Keratinocyte (primary cell): ENCODE measurements at regions not wholly inside any gene's neighbourhood (a gene's known extent, or its start where the extent isn't known, plus 50 kb on each side); places are given as distances from the start of the nearest gene placed in this dataset.

ENCODE experiments used
- DNase-seq: peaks from one replicate; pipeline ENCODE4 v3.0.0-alpha.2; 2011; ENCODE audit warnings: low read depth, missing footprints, low spot score
- FAIRE-seq: peaks from 2 replicates; lab custom pipeline; 2011; peaks lifted over from hg19 to GRCh38; lab: Jason Lieb, UNC
- H2AFZ ChIP-seq: 2 replicates; pipeline ENCODE4 v1.6.0; 2012; ENCODE audit warnings: low read length, control low read depth, inconsistent platforms; ENCODE audit not compliant: control insufficient read depth
- H3K27ac ChIP-seq: 2 replicates; pipeline ENCODE4 v1.5.1; 2011; ENCODE audit warnings: low read length; ENCODE audit not compliant: control insufficient read depth, insufficient read depth
- H3K27me3 ChIP-seq: 3 replicates; pipeline ENCODE4 v1.6.0; 2011; ENCODE audit warnings: low read length; ENCODE audit not compliant: control insufficient read depth, insufficient read depth; ENCODE audit errors: extremely low read depth
- H3K36me3 ChIP-seq, 2 experiments: 2 replicates in 1 of 2; 3 replicates in 1 of 2; pipeline ENCODE4 v1.5.1; 2011; ENCODE audit warnings: low read length in 2 of 2, mild to moderate bottlenecking in 1 of 2; ENCODE audit not compliant: control insufficient read depth in 2 of 2, insufficient read depth in 2 of 2; ENCODE audit errors: extremely low read depth in 1 of 2
- H3K4me1 ChIP-seq: 3 replicates; pipeline ENCODE4 v1.5.1; 2011; ENCODE audit warnings: low read length; ENCODE audit not compliant: control insufficient read depth, insufficient read depth; ENCODE audit errors: extremely low read depth
- H3K4me2 ChIP-seq: 3 replicates; pipeline ENCODE4 v1.6.0; 2011; ENCODE audit warnings: low read depth, low read length; ENCODE audit not compliant: control insufficient read depth, insufficient read depth; ENCODE audit errors: extremely low read depth
- H3K4me3 ChIP-seq, 3 experiments: fragments of 200-600 bp in 1 of 3; sonication (generic) in 1 of 3; 2 replicates in 2 of 3; 3 replicates in 1 of 3; pipeline ENCODE4 v1.5.1; 2011 to 2016; ENCODE audit warnings: low read length in 3 of 3, mild to moderate bottlenecking in 3 of 3, control low read depth in 2 of 3, inconsistent platforms in 1 of 3, low read depth in 1 of 3, mixed read lengths in 1 of 3, mixed run types in 1 of 3, moderate library complexity in 1 of 3; ENCODE audit not compliant: control insufficient read depth in 2 of 3, insufficient read depth in 2 of 3; ENCODE audit errors: extremely low read depth in 1 of 3
- H3K79me2 ChIP-seq: 2 replicates; pipeline ENCODE4 v1.6.0; 2012; ENCODE audit warnings: low read length; ENCODE audit not compliant: control insufficient read depth, insufficient read depth
- H3K9ac ChIP-seq: 3 replicates; pipeline ENCODE4 v1.6.0; 2011; ENCODE audit warnings: low read length; ENCODE audit not compliant: control insufficient read depth, insufficient read depth; ENCODE audit errors: extremely low read depth
- H3K9me1 ChIP-seq: 3 replicates; pipeline ENCODE4 v1.6.0; 2011; ENCODE audit warnings: low read length; ENCODE audit not compliant: control insufficient read depth, insufficient read depth; ENCODE audit errors: extremely low read depth
- H3K9me3 ChIP-seq: 2 replicates; pipeline ENCODE4 v1.5.1; 2012; ENCODE audit warnings: low read depth, low read length; ENCODE audit not compliant: control insufficient read depth
- H4K20me1 ChIP-seq: 3 replicates; pipeline ENCODE4 v1.6.0; 2011; ENCODE audit warnings: low read length; ENCODE audit not compliant: control insufficient read depth, insufficient read depth; ENCODE audit errors: extremely low read depth
- EZH2 ChIP-seq: IDR thresholded peaks from one replicate; pipeline ENCODE4 v1.6.1; 2012; ENCODE audit warnings: inconsistent platforms, mild to moderate bottlenecking, low read length, moderate library complexity
- dilution Hi-C: fragments of 300-500 bp; cut with MboI; formaldehyde crosslinking; loops from one replicate; pipeline ENCODE4 v1.7.0; 2020; ENCODE audit warnings: low sequenced_read_pairs; ENCODE audit not compliant: extremely low pct_ligation_motif_present
- TF ChIP-seq, protein P1 (sequence below), 3 experiments: IDR thresholded peaks in 1 of 3; conservative IDR thresholded peaks in 1 of 3; optimal IDR thresholded peaks in 1 of 3; 2 replicates in 2 of 3; 3 replicates in 1 of 3; pipeline versions ENCODE3 to v1.5.1; 2011; ENCODE audit warnings: low read length in 3 of 3, mild to moderate bottlenecking in 3 of 3, moderate library complexity in 2 of 3, control low read depth in 1 of 3, inconsistent platforms in 1 of 3; ENCODE audit not compliant: insufficient read depth in 2 of 3; ENCODE audit errors: extremely low read depth in 1 of 3

DNA sequence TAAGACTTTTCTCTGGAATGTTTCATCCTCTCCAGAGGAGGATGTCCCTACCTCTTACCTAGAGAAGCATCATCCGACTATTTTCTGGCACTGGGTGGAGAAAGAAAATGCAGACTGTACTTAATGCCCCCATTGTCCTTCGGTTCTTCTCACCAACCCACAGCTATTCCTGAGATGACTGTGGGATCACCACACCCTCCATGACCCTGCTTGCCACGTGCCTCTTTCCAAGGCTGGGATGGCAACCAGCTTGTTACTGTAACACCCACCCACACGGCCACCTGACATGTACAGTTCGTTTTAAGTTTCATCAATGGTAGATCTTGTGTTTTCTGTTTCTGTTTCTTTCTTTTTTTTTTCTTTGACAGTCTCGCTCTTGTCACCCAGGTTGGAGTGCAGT is 365.2 kb downstream of the FBXO15 start:
- H3K4me3 ChIP-seq, result no peak overlapping the region
- H3K9ac ChIP-seq, result no peak overlapping the region
- no peaks in the 10 kb centered on the region for H3K36me3 ChIP-seq
- H3K79me2 ChIP-seq, result no peaks in the 10 kb centered on the region
- no peaks in the 10 kb centered on the region for H3K9me1 ChIP-seq
- H4K20me1 ChIP-seq, result no peaks in the 10 kb centered on the region
- peaks cover 9% of the 10 kb centered on the region for H3K4me1 ChIP-seq
- no peak for TF ChIP-seq EZH2
- TF ChIP-seq, protein P1, sequence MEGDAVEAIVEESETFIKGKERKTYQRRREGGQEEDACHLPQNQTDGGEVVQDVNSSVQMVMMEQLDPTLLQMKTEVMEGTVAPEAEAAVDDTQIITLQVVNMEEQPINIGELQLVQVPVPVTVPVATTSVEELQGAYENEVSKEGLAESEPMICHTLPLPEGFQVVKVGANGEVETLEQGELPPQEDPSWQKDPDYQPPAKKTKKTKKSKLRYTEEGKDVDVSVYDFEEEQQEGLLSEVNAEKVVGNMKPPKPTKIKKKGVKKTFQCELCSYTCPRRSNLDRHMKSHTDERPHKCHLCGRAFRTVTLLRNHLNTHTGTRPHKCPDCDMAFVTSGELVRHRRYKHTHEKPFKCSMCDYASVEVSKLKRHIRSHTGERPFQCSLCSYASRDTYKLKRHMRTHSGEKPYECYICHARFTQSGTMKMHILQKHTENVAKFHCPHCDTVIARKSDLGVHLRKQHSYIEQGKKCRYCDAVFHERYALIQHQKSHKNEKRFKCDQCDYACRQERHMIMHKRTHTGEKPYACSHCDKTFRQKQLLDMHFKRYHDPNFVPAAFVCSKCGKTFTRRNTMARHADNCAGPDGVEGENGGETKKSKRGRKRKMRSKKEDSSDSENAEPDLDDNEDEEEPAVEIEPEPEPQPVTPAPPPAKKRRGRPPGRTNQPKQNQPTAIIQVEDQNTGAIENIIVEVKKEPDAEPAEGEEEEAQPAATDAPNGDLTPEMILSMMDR (optimal IDR thresholded peaks at IDR 0.05 in 1 of 3, IDR thresholded peaks at IDR 0.05 in 1 of 3, conservative IDR thresholded peaks at IDR 0.05 in 1 of 3; ENCODE audit: extremely low read depth in 1 of 3, insufficient read depth in 2 of 3, low read length in 3 of 3), result no peak
- H3K27me3 ChIP-seq, result no peaks in the 10 kb centered on the region
- no peaks in the 10 kb centered on the region for H3K9me3 ChIP-seq
- dilution Hi-C loops, result no loop called here
- H3K27ac ChIP-seq, result no peak overlapping the region
- DNase-seq (no peak), FAIRE-seq (no peak)
- no peak overlapping the region for H2AFZ ChIP-seq
- H3K4me2 ChIP-seq, result no peak overlapping the region

DNA sequence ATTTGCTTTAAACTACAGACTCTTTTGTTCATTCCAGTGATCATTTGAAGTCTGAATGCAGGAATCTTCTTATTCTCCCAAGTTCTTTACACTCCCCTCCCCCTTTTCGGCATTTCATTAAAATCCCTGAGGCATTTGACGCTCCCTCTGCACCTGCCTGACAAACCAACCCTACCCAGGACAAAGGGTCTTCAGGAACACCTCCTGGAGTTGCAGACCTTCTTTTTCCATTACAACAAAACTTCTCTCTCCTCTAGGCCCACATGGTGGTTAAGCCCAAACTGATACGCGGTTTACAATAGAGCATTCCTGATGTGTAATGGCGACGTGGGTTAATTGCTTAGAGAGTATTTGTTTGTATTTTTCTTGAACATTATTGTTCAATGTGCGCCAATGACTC is 367.4 kb downstream of the FBXO15 start:
- no peaks in the 10 kb centered on the region for H3K9me1 ChIP-seq
- no peak for FAIRE-seq

More for the DNA sequence above, 367.4 kb downstream of the FBXO15 start:
- dilution Hi-C loops, result no loop called here
- Histone ChIP-seq H3K4me1 (peaks cover 11% of the 10 kb centered on the region), H3K27ac (no peak overlapping the region), H2AFZ (no peak overlapping the region), H3K4me3 (no peak overlapping the region), H3K79me2 (no peaks in the 10 kb centered on the region), H3K4me2 (no peak overlapping the region), H3K9me3 (no peaks in the 10 kb centered on the region), H3K27me3 (no peaks in the 10 kb centered on the region), H3K36me3 (no peaks in the 10 kb centered on the region), H4K20me1 (no peaks in the 10 kb centered on the region), H3K9ac (no peak overlapping the region)
- TF ChIP-seq EZH2, result no peak
- TF ChIP-seq, protein P1 (optimal IDR thresholded peaks at IDR 0.05 in 1 of 3, IDR thresholded peaks at IDR 0.05 in 1 of 3, conservative IDR thresholded peaks at IDR 0.05 in 1 of 3; ENCODE audit: extremely low read depth in 1 of 3, insufficient read depth in 2 of 3, low read length in 3 of 3), result no peak
- no peak for DNase-seq
